H1 (cell line): ENCODE measurements at regions not wholly inside any gene's neighbourhood (a gene's known extent, or its start where the extent isn't known, plus 50 kb on each side); places are given as distances from the start of the nearest gene placed in this dataset.

Source experiments
- CTCF ChIA-PET: fragments of 300-600 bp; sonication (Branson Sonifier 250); formaldehyde crosslinking; loops from one replicate; lab custom pipeline; 2021; ENCODE audit not compliant: partially characterized antibody; lab: Charles Lee
- POLR2A ChIA-PET: fragments of 300-600 bp; sonication (Branson Sonifier 250); formaldehyde crosslinking; loops from one replicate; lab custom pipeline; 2021; ENCODE audit warnings: inconsistent platforms; ENCODE audit not compliant: partially characterized antibody; lab: Charles Lee
- DNase-seq, 2 experiments: peaks; one replicate each; pipeline versions ENCODE4 v3.0.0 to v3.0.0-alpha.2; 2010 to 2022; ENCODE audit warnings: low spot score in 2 of 2, low read depth in 1 of 2, mixed read lengths in 1 of 2
- FAIRE-seq: peaks from 2 replicates; lab custom pipeline; 2011; peaks lifted over from hg19 to GRCh38; lab: Jason Lieb, UNC
- H2AFZ ChIP-seq: 2 replicates; pipeline ENCODE4 v1.8.1; 2012; ENCODE audit warnings: low read length, inconsistent platforms
- H2AK5ac ChIP-seq: 2 replicates; pipeline ENCODE4 v1.6.1; 2013; ENCODE audit warnings: low read depth, low read length
- H2BK120ac ChIP-seq: replicated peaks from 2 replicates; pipeline ENCODE3; 2013; ENCODE audit warnings: low read depth, low read length, inconsistent platforms
- H2BK12ac ChIP-seq: 2 replicates; pipeline ENCODE4 v1.6.1; 2013; ENCODE audit warnings: low read depth, low read length
- H2BK15ac ChIP-seq: 2 replicates; pipeline ENCODE4 v1.6.1; 2013; ENCODE audit warnings: low read length
- H2BK20ac ChIP-seq: 2 replicates; pipeline ENCODE4 v1.6.1; 2013; ENCODE audit warnings: low read length
- H2BK5ac ChIP-seq: 2 replicates; pipeline ENCODE4 v1.6.1; 2013; ENCODE audit warnings: low read depth, low read length
- H3K14ac ChIP-seq: 2 replicates; pipeline ENCODE4 v1.6.1; 2013; ENCODE audit warnings: inconsistent platforms; ENCODE audit not compliant: insufficient read length
- H3K18ac ChIP-seq: 2 replicates; pipeline ENCODE4 v1.6.1; 2013; ENCODE audit warnings: low read length; ENCODE audit errors: extremely low read depth
- H3K23ac ChIP-seq: 2 replicates; pipeline ENCODE4 v1.6.1; 2013; ENCODE audit warnings: inconsistent platforms; ENCODE audit not compliant: insufficient read length
- H3K23me2 ChIP-seq: 2 replicates; pipeline ENCODE4 v1.6.1; 2013; ENCODE audit warnings: low read depth, low read length
- H3K27ac ChIP-seq: 2 replicates; pipeline ENCODE4 v1.6.1; 2011; ENCODE audit warnings: low read depth, low read length, inconsistent platforms
- H3K27me3 ChIP-seq, 4 experiments: replicated peaks in 1 of 4; 1 replicate in 1 of 4; 2 replicates in 3 of 4; pipeline versions ENCODE4 v1.6.1 to v1.8.1; 2011 to 2013; ENCODE audit warnings: low read length in 3 of 4, mild to moderate bottlenecking in 3 of 4, inconsistent platforms in 2 of 4, mixed read lengths in 2 of 4, moderate library complexity in 1 of 4; ENCODE audit not compliant: control insufficient read depth in 3 of 4, insufficient read depth in 3 of 4; ENCODE audit errors: extremely low read depth in 1 of 4
- H3K36me3 ChIP-seq, 4 experiments: 2 replicates each; pipeline versions ENCODE4 v1.6.1 to v1.8.1; 2011 to 2013; ENCODE audit warnings: mild to moderate bottlenecking in 4 of 4, low read length in 3 of 4, moderate library complexity in 2 of 4, control low read depth in 1 of 4, inconsistent platforms in 1 of 4; ENCODE audit not compliant: insufficient read depth in 4 of 4, control insufficient read depth in 2 of 4
- H3K4ac ChIP-seq: replicated peaks from 2 replicates; pipeline ENCODE3; 2013; ENCODE audit warnings: low read length, low read depth, mixed read lengths, inconsistent platforms; ENCODE audit not compliant: insufficient read length
- H3K4me1 ChIP-seq, 4 experiments: replicated peaks in 1 of 4; 1 replicate in 1 of 4; 2 replicates in 3 of 4; pipeline versions ENCODE4 v1.6.1 to v1.8.1; 2011 to 2013; ENCODE audit warnings: low read length in 3 of 4, inconsistent platforms in 2 of 4, mixed read lengths in 1 of 4; ENCODE audit not compliant: insufficient read depth in 4 of 4, control insufficient read depth in 3 of 4
- H3K4me2 ChIP-seq, 2 experiments: 2 replicates each; pipeline versions ENCODE4 v1.6.1 to v1.8.1; 2011 to 2013; ENCODE audit warnings: low read depth in 2 of 2, low read length in 2 of 2, control low read depth in 1 of 2, inconsistent platforms in 1 of 2, mild to moderate bottlenecking in 1 of 2; ENCODE audit not compliant: insufficient read depth in 1 of 2
- H3K4me3 ChIP-seq, 4 experiments: fragments of 200-600, 300-600 bp in 1 of 4; sonication (generic), shearing (Covaris generic), sonication (Bioruptor Twin) in 1 of 4; 2 replicates each; pipeline versions ENCODE4 v1.5.1 to v1.8.1; 2011 to 2016; ENCODE audit warnings: low read length in 4 of 4, low read depth in 3 of 4, control low read depth in 2 of 4, inconsistent platforms in 2 of 4, mild to moderate bottlenecking in 2 of 4, mixed read lengths in 1 of 4, moderate library complexity in 1 of 4; ENCODE audit not compliant: insufficient read depth in 2 of 4; ENCODE audit errors: extremely low read depth in 1 of 4
- H3K56ac ChIP-seq: replicated peaks from 2 replicates; pipeline ENCODE3; 2013; ENCODE audit warnings: low read depth, mild to moderate bottlenecking, mixed read lengths, low read length, inconsistent platforms; ENCODE audit not compliant: insufficient read length
- H3K79me1 ChIP-seq: 2 replicates; pipeline ENCODE4 v1.6.1; 2013; ENCODE audit warnings: low read depth, low read length, control low read depth
- H3K79me2 ChIP-seq, 2 experiments: 2 replicates each; pipeline versions ENCODE4 v1.6.1 to v1.8.1; 2012 to 2013; ENCODE audit warnings: low read length in 2 of 2, mild to moderate bottlenecking in 2 of 2, inconsistent platforms in 1 of 2; ENCODE audit not compliant: insufficient read depth in 2 of 2, control insufficient read depth in 1 of 2
- H3K9ac ChIP-seq, 4 experiments: replicated peaks in 1 of 4; 1 replicate in 1 of 4; 2 replicates in 3 of 4; pipeline versions ENCODE4 v1.6.1 to v1.8.1; 2011 to 2013; ENCODE audit warnings: low read depth in 3 of 4, low read length in 3 of 4, control low read depth in 2 of 4, mild to moderate bottlenecking in 2 of 4, moderate library complexity in 2 of 4, inconsistent platforms in 1 of 4; ENCODE audit errors: extremely low read depth in 1 of 4
- H3K9me3 ChIP-seq, 2 experiments: 2 replicates each; pipeline versions ENCODE4 v1.6.1 to v1.8.1; 2012 to 2013; ENCODE audit warnings: mild to moderate bottlenecking in 2 of 2, moderate library complexity in 2 of 2, control low read depth in 1 of 2, inconsistent platforms in 1 of 2, low read depth in 1 of 2, low read length in 1 of 2, mixed read lengths in 1 of 2; ENCODE audit not compliant: insufficient read depth in 2 of 2
- H4K20me1 ChIP-seq, 2 experiments: replicated peaks in 1 of 2; 2 replicates each; pipeline versions ENCODE3 to v1.8.1; 2011 to 2013; ENCODE audit warnings: inconsistent platforms in 2 of 2, low read length in 2 of 2, mild to moderate bottlenecking in 1 of 2; ENCODE audit not compliant: insufficient read depth in 2 of 2, control insufficient read depth in 1 of 2
- H4K5ac ChIP-seq: 2 replicates; pipeline ENCODE4 v1.6.1; 2013; ENCODE audit warnings: low read length, low read depth, mixed read lengths, inconsistent platforms; ENCODE audit not compliant: insufficient read length
- H4K8ac ChIP-seq: 2 replicates; pipeline ENCODE4 v1.8.0; 2013; ENCODE audit warnings: mild to moderate bottlenecking, moderate library complexity, low read length, inconsistent platforms; ENCODE audit not compliant: insufficient read depth; ENCODE audit errors: extremely low read depth
- H4K91ac ChIP-seq: replicated peaks from 2 replicates; pipeline ENCODE3; 2013; ENCODE audit warnings: low read length, mixed read lengths, inconsistent platforms; ENCODE audit not compliant: insufficient read length
- BCL11A ChIP-seq, 2 experiments: IDR thresholded peaks; one replicate each; pipeline ENCODE4 v1.6.1; 2011; ENCODE audit warnings: low read depth in 2 of 2, low read length in 2 of 2, mild to moderate bottlenecking in 2 of 2
- CHD2 ChIP-seq: IDR thresholded peaks from 2 replicates; pipeline ENCODE4 v1.6.1; 2012; ENCODE audit warnings: low read length, improper control_type of control experiment
- E2F6 ChIP-seq: IDR thresholded peaks from 2 replicates; pipeline ENCODE4 v1.6.1; 2012; ENCODE audit warnings: inconsistent platforms
- EGR1 ChIP-seq: IDR thresholded peaks from 2 replicates; pipeline ENCODE4 v1.6.1; 2011; ENCODE audit warnings: low read depth, low read length, borderline replicate concordance
- GTF2F1 ChIP-seq: IDR thresholded peaks from 2 replicates; pipeline ENCODE4 v1.6.1; 2012; ENCODE audit warnings: low read depth, low read length, improper control_type of control experiment, borderline replicate concordance
- MAX ChIP-seq: IDR thresholded peaks from 2 replicates; pipeline ENCODE4 v1.6.1; 2012; ENCODE audit warnings: inconsistent platforms
- POLR2AphosphoS5 ChIP-seq: IDR thresholded peaks from 2 replicates; pipeline ENCODE4 v1.6.1; 2011; ENCODE audit warnings: low read depth, low read length
- SP2 ChIP-seq: IDR thresholded peaks from 2 replicates; pipeline ENCODE4 v1.6.1; 2012; ENCODE audit warnings: mild to moderate bottlenecking, low read length, inconsistent platforms
- SRF ChIP-seq: IDR thresholded peaks from 2 replicates; pipeline ENCODE4 v1.6.1; 2011; ENCODE audit warnings: mild to moderate bottlenecking, low read depth, low read length, moderate library complexity
- SUZ12 ChIP-seq: fragments of 200-600 bp; sonication (generic); IDR thresholded peaks from 2 replicates; pipeline ENCODE4 v1.6.1; 2012; ENCODE audit warnings: mild to moderate bottlenecking, inconsistent platforms, low read length, moderate library complexity, mixed read lengths
- TBP ChIP-seq: IDR thresholded peaks from 2 replicates; pipeline ENCODE4 v1.6.1; 2011; ENCODE audit warnings: low read depth, low read length, improper control_type of control experiment
- YY1 ChIP-seq: IDR thresholded peaks from 2 replicates; pipeline ENCODE4 v1.6.1; 2011; ENCODE audit warnings: low read depth, mild to moderate bottlenecking, low read length
- WGBS, 2 experiments: shearing (Covaris generic) in 1 of 2; methylation state at CpG; one replicate each; pipeline versions ENCODE4 v1.1.6 to v1.1.7; 2013 to 2015; ENCODE audit warnings: low lambda C conversion rate in 2 of 2, mixed read lengths in 2 of 2, inconsistent platforms in 1 of 2, low coverage in 1 of 2, missing lambda C conversion rate in 1 of 2; ENCODE audit not compliant: insufficient replicate concordance in 2 of 2, insufficient coverage in 1 of 2, insufficient read length in 1 of 2; ENCODE audit errors: extremely low coverage in 1 of 2, missing lambda C conversion rate in 1 of 2; 5-methylcytosine and 5-hydroxymethylcytosine counted together

- no peak overlapping the region for H3K18ac ChIP-seq
- H3K79me1 ChIP-seq = no peaks in the 10 kb centered on the region
- no peaks in the 10 kb centered on the region for H4K20me1 ChIP-seq
- H3K27ac ChIP-seq = no peak overlapping the region
- no peak overlapping the region for H3K23ac ChIP-seq
- H3K4me1 ChIP-seq = no peaks in the 10 kb centered on the region
- TF ChIP-seq MAX (no peak), CHD2 (no peak), SRF (no peak), POLR2AphosphoS5 (no peak), SP2 (no peak), GTF2F1 (no peak), TBP (no peak), YY1 (no peak), SUZ12 (no peak), BCL11A (IDR thresholded peaks at IDR 0.05; ENCODE audit: low read depth in 2 of 2, low read length in 2 of 2) (no peak), E2F6 (no peak), EGR1 (no peak)
- no peak overlapping the region for H4K5ac ChIP-seq
- no peak overlapping the region for H2AK5ac ChIP-seq
- no peak overlapping the region for H3K4ac ChIP-seq
- H3K14ac ChIP-seq = no peak overlapping the region
- H2BK5ac ChIP-seq = no peak overlapping the region
- H3K9ac ChIP-seq = no peak overlapping the region
- H3K9me3 ChIP-seq = no peaks in the 10 kb centered on the region
- H4K8ac ChIP-seq = no peak overlapping the region
- FAIRE-seq (no peak), DNase-seq (no peak)
- H3K56ac ChIP-seq = no peak overlapping the region
- H2BK120ac ChIP-seq = no peak overlapping the region
- no peaks in the 10 kb centered on the region for H3K79me2 ChIP-seq
- no peak overlapping the region for H2BK12ac ChIP-seq
- 84% methylated on average over 2 of the region's 2 CpGs; no CpG with 5 or more reads in 1 of the 2 experiments for WGBS, 2 experiments
- H3K4me2 ChIP-seq = no peak overlapping the region
- no peaks in the 10 kb centered on the region for H3K36me3 ChIP-seq
- ChIA-PET CTCF (interaction anchor here (0.6 to 1.3 kb wide), 2 partner anchors 54 to 379 kb away, joined by 3 to 4 read pairs; no protein-coding TSS in a partner anchor), POLR2A (no interaction called here)
- no peak overlapping the region for H2BK15ac ChIP-seq
- no peaks in the 10 kb centered on the region for H3K23me2 ChIP-seq
- H2AFZ ChIP-seq = no peak overlapping the region
- peaks cover 0 to 1% (median 0%) of the 10 kb centered on the region in 4 experiments; a peak in 1 of 7 replicates for H3K27me3 ChIP-seq
- H2BK20ac ChIP-seq = no peak overlapping the region
- H4K91ac ChIP-seq = no peak overlapping the region
- no peak overlapping the region for H3K4me3 ChIP-seq
These were observed 596.9 kb downstream of the ZBBX start for GRCh38 chr3:166783206-166783605.
